ENCODE measurements at regions not wholly inside any gene's neighbourhood (a gene's known extent, or its start where the extent isn't known, plus 50 kb on each side); places are given as distances from the start of the nearest gene placed in this dataset.
A peak's percentile ranks its signal among the peaks of the same experiment; 100 is the strongest.

DNA sequence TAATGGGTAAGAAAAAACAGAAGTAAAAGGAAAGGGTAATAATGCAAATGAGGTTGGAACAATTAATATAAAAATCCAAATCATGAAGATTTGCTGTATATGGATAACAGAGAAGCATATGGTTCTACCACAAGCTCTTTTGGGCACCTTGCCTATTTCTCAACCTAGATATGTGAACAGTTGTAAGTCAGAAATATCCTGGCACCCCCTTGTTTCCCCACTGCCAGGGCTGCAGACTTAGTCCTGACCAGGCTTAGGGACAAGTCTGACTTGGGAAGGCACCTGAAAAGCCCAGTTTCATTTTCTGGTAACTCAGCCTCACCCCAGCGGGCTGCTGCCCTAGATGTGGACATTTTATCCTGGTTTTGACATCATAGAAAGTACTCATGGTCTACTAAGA is 183.2 kb upstream of the STAC start (continued):
- TF ChIP-seq NRF1 (IDR thresholded peaks at IDR 0.05; ENCODE audit: low read depth, low read length): no peak
- TF ChIP-seq, protein P1, sequence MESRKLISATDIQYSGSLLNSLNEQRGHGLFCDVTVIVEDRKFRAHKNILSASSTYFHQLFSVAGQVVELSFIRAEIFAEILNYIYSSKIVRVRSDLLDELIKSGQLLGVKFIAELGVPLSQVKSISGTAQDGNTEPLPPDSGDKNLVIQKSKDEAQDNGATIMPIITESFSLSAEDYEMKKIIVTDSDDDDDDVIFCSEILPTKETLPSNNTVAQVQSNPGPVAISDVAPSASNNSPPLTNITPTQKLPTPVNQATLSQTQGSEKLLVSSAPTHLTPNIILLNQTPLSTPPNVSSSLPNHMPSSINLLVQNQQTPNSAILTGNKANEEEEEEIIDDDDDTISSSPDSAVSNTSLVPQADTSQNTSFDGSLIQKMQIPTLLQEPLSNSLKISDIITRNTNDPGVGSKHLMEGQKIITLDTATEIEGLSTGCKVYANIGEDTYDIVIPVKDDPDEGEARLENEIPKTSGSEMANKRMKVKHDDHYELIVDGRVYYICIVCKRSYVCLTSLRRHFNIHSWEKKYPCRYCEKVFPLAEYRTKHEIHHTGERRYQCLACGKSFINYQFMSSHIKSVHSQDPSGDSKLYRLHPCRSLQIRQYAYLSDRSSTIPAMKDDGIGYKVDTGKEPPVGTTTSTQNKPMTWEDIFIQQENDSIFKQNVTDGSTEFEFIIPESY (IDR thresholded peaks at IDR 0.05; ENCODE audit: borderline replicate concordance, low read depth): no peak
- no peak for TF ChIP-seq PBX3 (IDR thresholded peaks at IDR 0.05)
- TF ChIP-seq, protein P2, sequence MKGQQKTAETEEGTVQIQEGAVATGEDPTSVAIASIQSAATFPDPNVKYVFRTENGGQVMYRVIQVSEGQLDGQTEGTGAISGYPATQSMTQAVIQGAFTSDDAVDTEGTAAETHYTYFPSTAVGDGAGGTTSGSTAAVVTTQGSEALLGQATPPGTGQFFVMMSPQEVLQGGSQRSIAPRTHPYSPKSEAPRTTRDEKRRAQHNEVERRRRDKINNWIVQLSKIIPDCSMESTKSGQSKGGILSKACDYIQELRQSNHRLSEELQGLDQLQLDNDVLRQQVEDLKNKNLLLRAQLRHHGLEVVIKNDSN (IDR thresholded peaks at IDR 0.05; ENCODE audit: borderline replicate concordance, low read depth): no peak
- TF ChIP-seq SIN3A (IDR thresholded peaks at IDR 0.05; ENCODE audit: borderline replicate concordance, low read depth, low read length): no peak
- no peak for TF ChIP-seq YY1 (IDR thresholded peaks at IDR 0.05; ENCODE audit: low read depth)
- TF ChIP-seq REST (IDR thresholded peaks at IDR 0.05; ENCODE audit: low read depth, low read length): no peak

- POLR2A ChIA-PET: no interaction called here
- DNase-seq: peak; percentile 22
These were observed 178.8 kb upstream of the STAC start for GRCh38 chr3:36201546-36201945.

More at GRCh38 chr3:36201546-36201945, 178.8 kb upstream of the STAC start:
- Histone ChIP-seq H3K36me3 (replicated peaks in 1 of 2; ENCODE audit: control insufficient read depth in 1 of 2, insufficient read depth in 2 of 2, low read length in 1 of 2) (no peaks in the 10 kb centered on the region), H3K4me1 (ENCODE audit: control insufficient read depth in 1 of 2, insufficient read depth in 2 of 2, low read depth in 1 of 2, low read length in 1 of 2) (peaks cover 0 to 7% of the 10 kb centered on the region in 2 experiments; a peak in 2 of 4 replicates), H3K79me2 (ENCODE audit: insufficient read depth) (no peaks in the 10 kb centered on the region), H3K9me2 (no peaks in the 10 kb centered on the region), H3K27ac (ENCODE audit: low read depth in 2 of 2, low read length in 1 of 2) (peak overlapping the region in 1 of 2 experiments; percentile 39; a peak in 1 of 4 replicates), H3K4me2 (no peak overlapping the region), H3K4me3 (ENCODE audit: low read depth in 2 of 2, low read length in 1 of 2) (no peak overlapping the region), H3F3A (replicated peaks; ENCODE audit: insufficient read depth) (no peaks in the 10 kb centered on the region), H2AFZ (ENCODE audit: low read depth) (no peak overlapping the region), H3K9ac (no peak overlapping the region), H4K20me1 (ENCODE audit: insufficient read depth) (no peaks in the 10 kb centered on the region), H3K9me3 (no peaks in the 10 kb centered on the region), H3K27me3 (ENCODE audit: insufficient read depth) (no peaks in the 10 kb centered on the region)
- TF ChIP-seq CHD2 (IDR thresholded peaks at IDR 0.05; ENCODE audit: low read length, partially characterized antibody) (peak; percentile 69), PBX3 (IDR thresholded peaks at IDR 0.05) (no peak)
- CTCF ChIA-PET: no interaction called here
